SK-N-SH (cell line): ENCODE measurements at regions not wholly inside any gene's neighbourhood (a gene's known extent, or its start where the extent isn't known, plus 50 kb on each side); places are given as distances from the start of the nearest gene placed in this dataset.

ENCODE experiments used
- CTCF ChIA-PET: fragments of 300-600, 350-600 bp; formaldehyde crosslinking; extraction: SDS; loops from one replicate; lab custom pipeline; 2021; lab: Yijun Ruan, JAX
- POLR2A ChIA-PET: fragments of 350-600 bp; sonication (Branson Sonifier 250); formaldehyde crosslinking; extraction: SDS; loops from one replicate; lab custom pipeline; 2020; ENCODE audit warnings: antibody characterized with exemption, inconsistent platforms; lab: Yijun Ruan, JAX
- DNase-seq: peaks from one replicate; pipeline ENCODE4 v3.0.0; 2012
- H2AFZ ChIP-seq: fragments of 200-600 bp; sonication (generic); 2 replicates; pipeline ENCODE4 v1.8.1; 2016; ENCODE audit warnings: antibody characterized with exemption, mild to moderate bottlenecking, low read depth
- H3F3A ChIP-seq: fragments of 200-600 bp; sonication (generic); replicated peaks from 2 replicates; pipeline ENCODE3; 2016; ENCODE audit warnings: antibody characterized with exemption, mild to moderate bottlenecking; ENCODE audit not compliant: insufficient read depth
- H3K27ac ChIP-seq, 2 experiments: fragments of 200-500 bp in 1 of 2; fragments of 200-600 bp in 1 of 2; sonication (Bioruptor generic) in 1 of 2; sonication (generic), shearing (Covaris generic) in 1 of 2; 2 replicates each; pipeline versions ENCODE4 v1.5.1 to v1.6.1; 2014 to 2016; ENCODE audit warnings: low read depth in 2 of 2, inconsistent platforms in 1 of 2, low read length in 1 of 2, mild to moderate bottlenecking in 1 of 2, mixed read lengths in 1 of 2
- H3K27me3 ChIP-seq: fragments of 200-600 bp; sonication (generic), shearing (Covaris generic); 2 replicates; pipeline ENCODE4 v1.6.1; 2016; ENCODE audit warnings: mixed run types; ENCODE audit not compliant: insufficient read depth
- H3K36me3 ChIP-seq, 2 experiments: fragments of 200-500 bp in 1 of 2; fragments of 200-600 bp in 1 of 2; sonication (Bioruptor generic) in 1 of 2; sonication (generic) in 1 of 2; replicated peaks in 1 of 2; 2 replicates each; pipeline versions ENCODE3 to v1.5.1; 2014 to 2016; ENCODE audit warnings: low read length in 1 of 2, mild to moderate bottlenecking in 1 of 2; ENCODE audit not compliant: insufficient read depth in 2 of 2, control insufficient read depth in 1 of 2
- H3K4me1 ChIP-seq, 2 experiments: fragments of 200-500 bp in 1 of 2; fragments of 200-600 bp in 1 of 2; sonication (Bioruptor generic) in 1 of 2; sonication (generic), shearing (Covaris generic) in 1 of 2; 2 replicates each; pipeline versions ENCODE4 v1.5.1 to v1.6.1; 2014 to 2016; ENCODE audit warnings: low read depth in 1 of 2, low read length in 1 of 2, mixed run types in 1 of 2; ENCODE audit not compliant: insufficient read depth in 2 of 2, control insufficient read depth in 1 of 2
- H3K4me2 ChIP-seq: fragments of 200-600 bp; sonication (generic), shearing (Covaris generic); 2 replicates; pipeline ENCODE4 v1.6.1; 2017; ENCODE audit warnings: mixed run types
- H3K4me3 ChIP-seq, 2 experiments: fragments of 200-500 bp in 1 of 2; fragments of 200-600 bp in 1 of 2; sonication (Bioruptor generic) in 1 of 2; sonication (generic), shearing (Covaris generic) in 1 of 2; 2 replicates each; pipeline versions ENCODE4 v1.5.1 to v1.8.1; 2014 to 2016; ENCODE audit warnings: low read depth in 2 of 2, inconsistent platforms in 1 of 2, low read length in 1 of 2, mild to moderate bottlenecking in 1 of 2, mixed read lengths in 1 of 2, moderate library complexity in 1 of 2
- H3K79me2 ChIP-seq: fragments of 200-600 bp; sonication (generic); 2 replicates; pipeline ENCODE4 v1.8.1; 2017; ENCODE audit warnings: mild to moderate bottlenecking; ENCODE audit not compliant: insufficient read depth
- H3K9ac ChIP-seq: fragments of 200-600 bp; sonication (generic); 2 replicates; pipeline ENCODE4 v1.6.1; 2017; ENCODE audit warnings: mixed run types
- H3K9me2 ChIP-seq: fragments of 200-600 bp; sonication (generic); 2 replicates; pipeline ENCODE4 v1.6.1; 2017; ENCODE audit warnings: mixed run types
- H3K9me3 ChIP-seq: fragments of 200-600 bp; sonication (generic); 2 replicates; pipeline ENCODE4 v1.6.1; 2017; ENCODE audit warnings: mixed run types, mild to moderate bottlenecking, moderate library complexity
- H4K20me1 ChIP-seq: fragments of 200-600 bp; sonication (generic); 2 replicates; pipeline ENCODE4 v1.6.1; 2017; ENCODE audit warnings: mild to moderate bottlenecking, mixed run types; ENCODE audit not compliant: insufficient read depth
- EP300 ChIP-seq, 2 experiments: IDR thresholded peaks; 2 replicates each; pipeline versions ENCODE4 v1.4.0 to v1.6.1; 2012; ENCODE audit warnings: borderline replicate concordance in 1 of 2, low read depth in 1 of 2, low read length in 1 of 2
- EZH2phosphoT487 ChIP-seq: fragments of 200-600 bp; sonication (generic); IDR thresholded peaks from 2 replicates; pipeline ENCODE4 v1.6.1; 2017; ENCODE audit warnings: low read depth, mixed run types, mild to moderate bottlenecking, antibody characterized with exemption, moderate library complexity, borderline replicate concordance
- FOSL2 ChIP-seq: IDR thresholded peaks from 2 replicates; pipeline ENCODE4 v1.4.0; 2012; ENCODE audit warnings: low read depth, mild to moderate bottlenecking, moderate library complexity, borderline replicate concordance
- GABPA ChIP-seq: IDR thresholded peaks from 2 replicates; pipeline ENCODE4 v1.4.0; 2012; ENCODE audit warnings: low read depth, mild to moderate bottlenecking
- GATA2 ChIP-seq: sonication (generic); formaldehyde crosslinking; IDR thresholded peaks from 2 replicates; pipeline ENCODE4 v1.5.0; 2020; ENCODE audit warnings: mild to moderate bottlenecking, missing genetic modification reagents
- JUND ChIP-seq: IDR thresholded peaks from 2 replicates; pipeline ENCODE4 v1.4.0; 2012
- MEF2A ChIP-seq: IDR thresholded peaks from 2 replicates; pipeline ENCODE4 v1.4.0; 2012; ENCODE audit warnings: low read depth, borderline replicate concordance
- MXI1 ChIP-seq: IDR thresholded peaks from 2 replicates; pipeline ENCODE4 v1.6.1; 2012; ENCODE audit warnings: mild to moderate bottlenecking, low read depth, low read length, improper control_type of control experiment
- NFIC ChIP-seq: IDR thresholded peaks from 2 replicates; pipeline ENCODE4 v1.4.0; 2012; ENCODE audit warnings: borderline replicate concordance
- NRF1 ChIP-seq: IDR thresholded peaks from 2 replicates; pipeline ENCODE4 v1.6.1; 2012; ENCODE audit warnings: low read depth, mild to moderate bottlenecking, low read length
- RCOR1 ChIP-seq: fragments of 150-350 bp; IDR thresholded peaks from 2 replicates; pipeline ENCODE4 v1.6.1; 2017; ENCODE audit warnings: antibody characterized with exemption, low read length
- RFX5 ChIP-seq: IDR thresholded peaks from 2 replicates; pipeline ENCODE4 v1.6.1; 2012; ENCODE audit warnings: mild to moderate bottlenecking, improper control_type of control experiment, low read length
- TEAD4 ChIP-seq: IDR thresholded peaks from 2 replicates; pipeline ENCODE4 v1.4.0; 2012; ENCODE audit warnings: mild to moderate bottlenecking, borderline replicate concordance; ENCODE audit not compliant: insufficient read depth
- WGBS: methylation state at CpG from one replicate; pipeline ENCODE4 v1.1.6; 2017; ENCODE audit warnings: low lambda C conversion rate; 5-methylcytosine and 5-hydroxymethylcytosine counted together
- TF ChIP-seq, protein P1 (sequence below): IDR thresholded peaks from 2 replicates; pipeline ENCODE4 v1.4.0; 2012; ENCODE audit warnings: low read depth, borderline replicate concordance
- TF ChIP-seq, protein P2 (sequence below): IDR thresholded peaks from 2 replicates; pipeline ENCODE4 v1.6.1; 2012; ENCODE audit warnings: mild to moderate bottlenecking, low read depth, low read length, moderate library complexity
- TF ChIP-seq, protein P3 (sequence below): IDR thresholded peaks from 2 replicates; pipeline ENCODE4 v1.4.0; 2012; ENCODE audit warnings: low read depth
- TF ChIP-seq, protein P4 (sequence below): fragments of 200-600 bp; sonication (generic); IDR thresholded peaks from 2 replicates; pipeline ENCODE4 v1.6.1; 2017; ENCODE audit warnings: antibody characterized with exemption, mild to moderate bottlenecking, moderate library complexity
- TF ChIP-seq, protein P5 (sequence below): fragments of 150-350 bp; IDR thresholded peaks from 2 replicates; pipeline ENCODE4 v1.6.1; 2016; ENCODE audit warnings: mild to moderate bottlenecking, low read depth, low read length

DNA sequence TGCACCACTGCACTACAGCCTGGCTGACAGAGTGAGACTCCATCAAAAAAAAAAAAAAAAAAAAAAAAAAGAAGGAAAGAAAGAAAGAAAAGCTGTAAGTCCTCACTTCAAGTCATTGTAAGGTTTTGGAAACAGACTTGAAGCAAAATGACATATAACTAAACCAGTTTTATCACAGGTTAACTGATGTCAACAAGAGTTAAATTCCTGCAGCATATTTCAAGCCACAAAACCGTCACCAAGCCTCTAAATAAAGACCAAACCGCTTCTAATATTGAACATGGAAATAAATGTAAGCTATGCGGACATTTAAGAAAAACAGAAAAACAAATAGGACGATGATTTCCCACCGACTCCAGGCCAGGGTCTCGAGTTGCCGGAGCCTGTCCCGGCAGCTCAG, 88.9 kb upstream of the RPS6KA2 start:
- Histone ChIP-seq H3K36me3 (no peaks in the 10 kb centered on the region), H3K9ac (no peak overlapping the region), H3K4me1 (peaks cover 0 to 5% of the 10 kb centered on the region in 2 experiments; a peak in 1 of 4 replicates), H3K4me2 (no peak overlapping the region), H4K20me1 (no peaks in the 10 kb centered on the region), H2AFZ (no peak overlapping the region)
- WGBS, result 76% methylated on average over 8 of the region's 8 CpGs
- TF ChIP-seq, protein P1, sequence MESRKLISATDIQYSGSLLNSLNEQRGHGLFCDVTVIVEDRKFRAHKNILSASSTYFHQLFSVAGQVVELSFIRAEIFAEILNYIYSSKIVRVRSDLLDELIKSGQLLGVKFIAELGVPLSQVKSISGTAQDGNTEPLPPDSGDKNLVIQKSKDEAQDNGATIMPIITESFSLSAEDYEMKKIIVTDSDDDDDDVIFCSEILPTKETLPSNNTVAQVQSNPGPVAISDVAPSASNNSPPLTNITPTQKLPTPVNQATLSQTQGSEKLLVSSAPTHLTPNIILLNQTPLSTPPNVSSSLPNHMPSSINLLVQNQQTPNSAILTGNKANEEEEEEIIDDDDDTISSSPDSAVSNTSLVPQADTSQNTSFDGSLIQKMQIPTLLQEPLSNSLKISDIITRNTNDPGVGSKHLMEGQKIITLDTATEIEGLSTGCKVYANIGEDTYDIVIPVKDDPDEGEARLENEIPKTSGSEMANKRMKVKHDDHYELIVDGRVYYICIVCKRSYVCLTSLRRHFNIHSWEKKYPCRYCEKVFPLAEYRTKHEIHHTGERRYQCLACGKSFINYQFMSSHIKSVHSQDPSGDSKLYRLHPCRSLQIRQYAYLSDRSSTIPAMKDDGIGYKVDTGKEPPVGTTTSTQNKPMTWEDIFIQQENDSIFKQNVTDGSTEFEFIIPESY, result no peak
- TF ChIP-seq TEAD4 (no peak), NFIC (no peak), FOSL2 (no peak), GATA2 (CRISPR knock-in tag) (no peak), GABPA (no peak), RFX5 (no peak), NRF1 (no peak), EZH2phosphoT487 (no peak), MXI1 (no peak), JUND (no peak), RCOR1 (no peak), MEF2A (no peak), EP300 (IDR thresholded peaks at IDR 0.05; ENCODE audit: borderline replicate concordance in 1 of 2, low read depth in 1 of 2, low read length in 1 of 2) (no peak)
- TF ChIP-seq, protein P2, sequence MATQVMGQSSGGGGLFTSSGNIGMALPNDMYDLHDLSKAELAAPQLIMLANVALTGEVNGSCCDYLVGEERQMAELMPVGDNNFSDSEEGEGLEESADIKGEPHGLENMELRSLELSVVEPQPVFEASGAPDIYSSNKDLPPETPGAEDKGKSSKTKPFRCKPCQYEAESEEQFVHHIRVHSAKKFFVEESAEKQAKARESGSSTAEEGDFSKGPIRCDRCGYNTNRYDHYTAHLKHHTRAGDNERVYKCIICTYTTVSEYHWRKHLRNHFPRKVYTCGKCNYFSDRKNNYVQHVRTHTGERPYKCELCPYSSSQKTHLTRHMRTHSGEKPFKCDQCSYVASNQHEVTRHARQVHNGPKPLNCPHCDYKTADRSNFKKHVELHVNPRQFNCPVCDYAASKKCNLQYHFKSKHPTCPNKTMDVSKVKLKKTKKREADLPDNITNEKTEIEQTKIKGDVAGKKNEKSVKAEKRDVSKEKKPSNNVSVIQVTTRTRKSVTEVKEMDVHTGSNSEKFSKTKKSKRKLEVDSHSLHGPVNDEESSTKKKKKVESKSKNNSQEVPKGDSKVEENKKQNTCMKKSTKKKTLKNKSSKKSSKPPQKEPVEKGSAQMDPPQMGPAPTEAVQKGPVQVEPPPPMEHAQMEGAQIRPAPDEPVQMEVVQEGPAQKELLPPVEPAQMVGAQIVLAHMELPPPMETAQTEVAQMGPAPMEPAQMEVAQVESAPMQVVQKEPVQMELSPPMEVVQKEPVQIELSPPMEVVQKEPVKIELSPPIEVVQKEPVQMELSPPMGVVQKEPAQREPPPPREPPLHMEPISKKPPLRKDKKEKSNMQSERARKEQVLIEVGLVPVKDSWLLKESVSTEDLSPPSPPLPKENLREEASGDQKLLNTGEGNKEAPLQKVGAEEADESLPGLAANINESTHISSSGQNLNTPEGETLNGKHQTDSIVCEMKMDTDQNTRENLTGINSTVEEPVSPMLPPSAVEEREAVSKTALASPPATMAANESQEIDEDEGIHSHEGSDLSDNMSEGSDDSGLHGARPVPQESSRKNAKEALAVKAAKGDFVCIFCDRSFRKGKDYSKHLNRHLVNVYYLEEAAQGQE, result no peak
- TF ChIP-seq, protein P3, sequence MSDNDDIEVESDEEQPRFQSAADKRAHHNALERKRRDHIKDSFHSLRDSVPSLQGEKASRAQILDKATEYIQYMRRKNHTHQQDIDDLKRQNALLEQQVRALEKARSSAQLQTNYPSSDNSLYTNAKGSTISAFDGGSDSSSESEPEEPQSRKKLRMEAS, result no peak
- TF ChIP-seq, protein P4, sequence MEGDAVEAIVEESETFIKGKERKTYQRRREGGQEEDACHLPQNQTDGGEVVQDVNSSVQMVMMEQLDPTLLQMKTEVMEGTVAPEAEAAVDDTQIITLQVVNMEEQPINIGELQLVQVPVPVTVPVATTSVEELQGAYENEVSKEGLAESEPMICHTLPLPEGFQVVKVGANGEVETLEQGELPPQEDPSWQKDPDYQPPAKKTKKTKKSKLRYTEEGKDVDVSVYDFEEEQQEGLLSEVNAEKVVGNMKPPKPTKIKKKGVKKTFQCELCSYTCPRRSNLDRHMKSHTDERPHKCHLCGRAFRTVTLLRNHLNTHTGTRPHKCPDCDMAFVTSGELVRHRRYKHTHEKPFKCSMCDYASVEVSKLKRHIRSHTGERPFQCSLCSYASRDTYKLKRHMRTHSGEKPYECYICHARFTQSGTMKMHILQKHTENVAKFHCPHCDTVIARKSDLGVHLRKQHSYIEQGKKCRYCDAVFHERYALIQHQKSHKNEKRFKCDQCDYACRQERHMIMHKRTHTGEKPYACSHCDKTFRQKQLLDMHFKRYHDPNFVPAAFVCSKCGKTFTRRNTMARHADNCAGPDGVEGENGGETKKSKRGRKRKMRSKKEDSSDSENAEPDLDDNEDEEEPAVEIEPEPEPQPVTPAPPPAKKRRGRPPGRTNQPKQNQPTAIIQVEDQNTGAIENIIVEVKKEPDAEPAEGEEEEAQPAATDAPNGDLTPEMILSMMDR, result no peak
- TF ChIP-seq, protein P5, sequence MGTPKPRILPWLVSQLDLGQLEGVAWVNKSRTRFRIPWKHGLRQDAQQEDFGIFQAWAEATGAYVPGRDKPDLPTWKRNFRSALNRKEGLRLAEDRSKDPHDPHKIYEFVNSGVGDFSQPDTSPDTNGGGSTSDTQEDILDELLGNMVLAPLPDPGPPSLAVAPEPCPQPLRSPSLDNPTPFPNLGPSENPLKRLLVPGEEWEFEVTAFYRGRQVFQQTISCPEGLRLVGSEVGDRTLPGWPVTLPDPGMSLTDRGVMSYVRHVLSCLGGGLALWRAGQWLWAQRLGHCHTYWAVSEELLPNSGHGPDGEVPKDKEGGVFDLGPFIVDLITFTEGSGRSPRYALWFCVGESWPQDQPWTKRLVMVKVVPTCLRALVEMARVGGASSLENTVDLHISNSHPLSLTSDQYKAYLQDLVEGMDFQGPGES, result no peak
- TF ChIP-seq, all 33 proteins: peak for 0
- ChIA-PET POLR2A (no interaction called here), CTCF (no interaction called here)
- Histone ChIP-seq H3K79me2 (no peaks in the 10 kb centered on the region), H3K27me3 (no peaks in the 10 kb centered on the region), H3K27ac (no peak overlapping the region), H3K9me2 (no peaks in the 10 kb centered on the region), H3K9me3 (no peaks in the 10 kb centered on the region), H3K4me3 (no peak overlapping the region), H3F3A (no peaks in the 10 kb centered on the region)
- no peak for DNase-seq
